ENCODE measurements at regions not wholly inside any gene's neighbourhood (a gene's known extent, or its start where the extent isn't known, plus 50 kb on each side); places are given as distances from the start of the nearest gene placed in this dataset.
"Not testable (repeated sequence)": the region's sequence is repeated elsewhere in the genome, so short reads cannot be mapped to it uniquely, and the experiment has no call there.

- TF ChIP-seq CTCF (IDR thresholded peaks at IDR 0.05; ENCODE audit: borderline replicate concordance, insufficient read depth, low read depth, low read length), result no peak
- H3K4me3 ChIP-seq (ENCODE audit: low read depth, low read length), result no peak overlapping the region
These were observed 1142.7 kb upstream of the SLC39A10 start for GRCh38 chr2:194514281-194514680.

GRCh38 chr2:194511070-194511469 lies 1146.0 kb upstream of the SLC39A10 start:
- H3K4me3 ChIP-seq (ENCODE audit: low read depth, low read length), result not testable (repeated sequence)

GRCh38 chr2:194504876-194505275 lies 1152.2 kb upstream of the SLC39A10 start:
- not testable (repeated sequence) for H3K4me3 ChIP-seq (ENCODE audit: low read depth, low read length)

DNA sequence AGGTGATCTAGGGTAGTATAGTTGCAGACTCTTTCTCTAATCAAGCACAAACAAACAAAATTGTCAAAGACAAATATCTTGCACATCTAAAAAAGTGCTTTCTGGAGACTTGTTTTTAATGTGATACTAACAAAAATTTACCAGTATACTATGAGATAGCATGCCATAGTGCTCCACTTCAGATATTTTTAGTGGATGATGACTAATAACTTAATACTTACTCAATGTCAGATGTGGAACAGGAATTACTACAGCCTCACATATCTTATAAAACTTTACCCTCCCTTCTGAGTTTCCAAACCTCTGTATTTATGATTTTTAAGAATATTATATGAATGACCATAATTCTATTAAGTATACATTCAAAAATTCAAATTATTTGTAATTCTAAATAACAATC lies 1162.0 kb upstream of the SLC39A10 start:
- H3K4me3 ChIP-seq (ENCODE audit: low read depth, low read length), result no peak overlapping the region
- TF ChIP-seq CTCF (IDR thresholded peaks at IDR 0.05; ENCODE audit: borderline replicate concordance, insufficient read depth, low read depth, low read length), result no peak

GRCh38 chr2:194494401-194494800 lies 1162.6 kb upstream of the SLC39A10 start:
- no peak for TF ChIP-seq CTCF (IDR thresholded peaks at IDR 0.05; ENCODE audit: borderline replicate concordance, insufficient read depth, low read depth, low read length)
- no peak overlapping the region for H3K4me3 ChIP-seq (ENCODE audit: low read depth, low read length)

- H3K4me3 ChIP-seq (ENCODE audit: low read depth, low read length), result no peak overlapping the region
- no peak for TF ChIP-seq CTCF (IDR thresholded peaks at IDR 0.05; ENCODE audit: borderline replicate concordance, insufficient read depth, low read depth, low read length)
These were observed 1165.5 kb upstream of the SLC39A10 start for GRCh38 chr2:194491409-194492115.

DNA sequence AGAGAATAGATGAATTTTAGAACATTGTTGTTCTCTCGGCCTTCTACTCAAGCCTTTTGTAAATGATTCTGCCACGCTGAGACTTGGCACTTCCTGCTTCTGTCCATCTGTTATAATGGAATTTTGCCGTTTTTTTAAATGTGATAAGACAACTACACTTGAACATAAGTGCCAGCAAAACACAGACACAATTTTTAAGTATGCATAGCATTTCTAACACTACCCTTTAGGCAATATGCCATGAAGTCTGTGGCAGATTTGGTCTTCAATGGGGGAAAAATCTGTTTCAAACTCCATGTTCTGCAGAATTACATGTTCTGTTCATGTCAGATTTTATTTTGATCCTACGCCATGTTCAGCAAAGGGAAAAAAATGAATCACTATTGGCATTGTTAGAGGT lies 1170.7 kb upstream of the SLC39A10 start:
- no peak for TF ChIP-seq CTCF (IDR thresholded peaks at IDR 0.05; ENCODE audit: borderline replicate concordance, insufficient read depth, low read depth, low read length)
- no peak overlapping the region for H3K4me3 ChIP-seq (ENCODE audit: low read depth, low read length)

- no peak for TF ChIP-seq CTCF (IDR thresholded peaks at IDR 0.05; ENCODE audit: borderline replicate concordance, insufficient read depth, low read depth, low read length)
- H3K4me3 ChIP-seq (ENCODE audit: low read depth, low read length), result no peak overlapping the region
These were observed 1174.0 kb upstream of the SLC39A10 start for GRCh38 chr2:194483041-194483440.
